Activated naive CD8-positive, alpha-beta T cell treated with anti-CD3 and anti-CD28 coated beads, Interleukin-2, amount 10 ng/mL, durations not matched to agents 7 days and 5 days (primary cell): ENCODE measurements at regions not wholly inside any gene's neighbourhood (a gene's known extent, or its start where the extent isn't known, plus 50 kb on each side); places are given as distances from the start of the nearest gene placed in this dataset.
"Not testable (repeated sequence)": the region's sequence is repeated elsewhere in the genome, so short reads cannot be mapped to it uniquely, and the experiment has no call there.

ENCODE experiments used
- ATAC-seq: fragments of 150-1000 bp; cut with Tn5 transposase; one replicate; pipeline ENCODE4 v1.10.0; 2021; ENCODE audit warnings: low read depth, moderate library complexity
- POLR2A ChIA-PET: fragments of 350-600 bp; sonication (Branson Sonifier 250); formaldehyde crosslinking; loops from one replicate; lab custom pipeline; 2021; ENCODE audit warnings: antibody characterized with exemption; lab: Charles Lee
- DNase-seq: peaks from one replicate; pipeline ENCODE4 v3.0.0; 2021
- H3K27ac Mint-ChIP-seq: one replicate; pipeline ENCODE4 v1.8.0; 2022; ENCODE audit warnings: mild to moderate bottlenecking, mixed read lengths
- H3K27me3 Mint-ChIP-seq: one replicate; pipeline ENCODE4 v1.8.0; 2022; ENCODE audit warnings: mild to moderate bottlenecking, moderate library complexity, mixed read lengths
- H3K36me3 Mint-ChIP-seq: one replicate; pipeline ENCODE4 v1.8.0; 2021; ENCODE audit warnings: mild to moderate bottlenecking, mixed read lengths
- H3K4me1 Mint-ChIP-seq: one replicate; pipeline ENCODE4 v1.8.0; 2021; ENCODE audit warnings: mixed read lengths
- H3K4me3 Mint-ChIP-seq: one replicate; pipeline ENCODE4 v1.8.0; 2022; ENCODE audit warnings: mild to moderate bottlenecking, moderate library complexity, mixed read lengths
- H3K9me3 Mint-ChIP-seq: one replicate; pipeline ENCODE4 v1.8.0; 2021; ENCODE audit warnings: mixed read lengths

DNA sequence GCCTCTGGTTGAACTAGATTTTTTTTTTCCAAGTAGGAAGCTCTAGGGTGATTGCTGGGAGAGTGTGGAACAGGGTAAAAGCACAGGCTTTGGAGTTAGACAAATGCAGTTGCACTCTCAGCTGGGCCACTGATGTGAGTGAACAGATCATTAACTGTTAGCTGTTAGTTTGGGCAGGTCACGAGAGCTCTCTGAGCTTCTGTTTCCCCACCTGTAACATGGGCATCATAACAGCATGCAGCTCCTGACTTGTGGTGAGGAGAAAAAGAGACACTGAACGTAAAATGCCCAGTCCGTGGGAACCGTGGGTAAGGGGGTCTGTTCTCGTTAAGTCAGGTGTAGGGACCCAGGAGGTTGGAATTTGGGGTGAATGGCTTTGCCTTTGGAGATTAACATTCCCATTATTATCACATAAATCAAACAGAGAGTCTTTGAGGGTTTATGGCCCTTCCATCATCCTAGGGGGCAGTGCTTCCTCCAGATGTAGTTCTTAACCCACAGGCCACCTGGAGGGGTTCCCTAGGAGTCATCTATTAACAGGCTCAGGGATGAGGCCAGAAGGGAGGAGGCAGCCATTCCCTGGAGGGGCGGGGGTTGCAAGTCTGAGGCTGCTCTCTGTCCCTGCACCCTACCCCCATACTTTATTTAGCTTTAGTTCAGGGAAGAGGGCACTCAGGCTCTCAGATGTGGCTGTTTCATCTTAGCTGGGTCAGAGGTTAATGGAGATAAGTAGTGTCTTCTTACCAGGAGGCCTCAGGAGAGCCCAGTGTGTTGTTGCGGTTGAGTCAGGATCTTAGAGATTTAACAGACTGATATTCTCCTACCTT lies 135.2 kb downstream of the DACT1 start:
- ATAC-seq (no peak), DNase-seq (no peak)
- H3K36me3 Mint-ChIP-seq: no peaks in the 10 kb centered on the region
- H3K27ac Mint-ChIP-seq: no peak overlapping the region
- H3K27me3 Mint-ChIP-seq: no peaks in the 10 kb centered on the region
- no peaks in the 10 kb centered on the region for H3K9me3 Mint-ChIP-seq
- H3K4me1 Mint-ChIP-seq: no peaks in the 10 kb centered on the region
- H3K4me3 Mint-ChIP-seq: no peak overlapping the region
- POLR2A ChIA-PET: no interaction called here

DNA sequence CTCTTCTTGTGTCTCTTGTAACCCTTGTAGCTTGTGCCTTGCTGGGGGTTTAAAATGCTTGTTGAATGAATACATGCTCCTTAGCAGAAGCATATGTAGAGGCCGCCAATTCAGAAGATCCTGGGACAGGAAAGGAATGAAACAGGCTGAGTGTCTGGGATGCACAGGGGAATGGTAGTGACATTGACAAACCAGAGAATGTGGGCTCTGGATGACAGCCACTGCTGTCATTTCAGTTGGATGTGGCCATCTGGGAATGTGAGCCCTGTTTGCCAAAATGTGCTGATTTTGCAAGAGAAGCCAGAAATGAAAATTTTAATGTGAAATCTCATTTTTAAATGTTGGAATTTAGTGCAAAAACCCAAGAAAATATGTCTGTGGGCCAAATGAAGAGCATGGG lies 136.8 kb downstream of the DACT1 start:
- Mint-ChIP-seq H3K4me3 (no peak overlapping the region), H3K9me3 (no peaks in the 10 kb centered on the region), H3K27me3 (no peaks in the 10 kb centered on the region), H3K36me3 (no peaks in the 10 kb centered on the region), H3K4me1 (no peaks in the 10 kb centered on the region), H3K27ac (no peak overlapping the region)
- ATAC-seq (no peak), DNase-seq (no peak)
- POLR2A ChIA-PET: no interaction called here

DNA sequence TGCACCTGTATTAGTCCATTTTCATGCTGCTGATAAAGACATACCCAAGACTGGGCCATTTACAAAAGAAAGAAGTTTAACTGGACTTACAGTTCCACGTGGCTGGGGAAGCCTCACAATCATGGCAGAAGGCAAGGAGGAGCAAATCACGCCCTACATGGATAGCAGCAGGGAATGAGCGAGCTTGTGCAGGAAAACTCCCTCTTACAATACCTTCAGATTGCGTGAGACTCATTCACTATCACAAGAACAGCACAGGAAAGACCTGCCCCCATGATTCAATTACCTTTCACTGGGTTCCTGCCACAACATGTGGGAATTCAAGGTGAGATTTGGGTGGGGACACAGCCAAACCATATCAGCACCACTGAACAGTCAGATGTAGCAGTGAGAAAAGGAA lies 137.4 kb downstream of the DACT1 start:
- H3K36me3 Mint-ChIP-seq, H3K4me3 Mint-ChIP-seq, DNase-seq, ATAC-seq, POLR2A ChIA-PET, H3K4me1 Mint-ChIP-seq, H3K27ac Mint-ChIP-seq, H3K9me3 Mint-ChIP-seq, H3K27me3 Mint-ChIP-seq: not testable (repeated sequence)

DNA sequence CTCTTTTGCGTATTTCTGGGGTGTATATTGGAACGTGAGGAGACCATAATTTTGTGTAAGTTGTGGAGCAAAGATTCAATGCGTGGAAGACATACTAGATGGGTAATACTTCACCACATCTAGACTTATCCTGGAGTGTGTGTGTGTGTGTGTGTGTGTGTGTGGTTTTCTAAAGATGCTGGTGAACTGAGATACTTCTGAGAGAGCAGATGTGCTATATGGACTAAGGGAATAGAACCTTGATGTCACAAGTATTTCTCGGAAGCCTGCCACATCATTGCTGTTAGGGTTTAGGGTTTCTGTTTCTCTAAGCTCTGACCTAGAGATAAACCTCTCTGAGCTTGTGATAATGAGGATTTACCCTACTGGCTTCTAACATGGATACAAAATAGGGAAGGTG lies 138.8 kb downstream of the DACT1 start:
- ATAC-seq: no peak
- POLR2A ChIA-PET: no interaction called here
- peaks cover 2% of the 10 kb centered on the region for H3K27me3 Mint-ChIP-seq

DNA sequence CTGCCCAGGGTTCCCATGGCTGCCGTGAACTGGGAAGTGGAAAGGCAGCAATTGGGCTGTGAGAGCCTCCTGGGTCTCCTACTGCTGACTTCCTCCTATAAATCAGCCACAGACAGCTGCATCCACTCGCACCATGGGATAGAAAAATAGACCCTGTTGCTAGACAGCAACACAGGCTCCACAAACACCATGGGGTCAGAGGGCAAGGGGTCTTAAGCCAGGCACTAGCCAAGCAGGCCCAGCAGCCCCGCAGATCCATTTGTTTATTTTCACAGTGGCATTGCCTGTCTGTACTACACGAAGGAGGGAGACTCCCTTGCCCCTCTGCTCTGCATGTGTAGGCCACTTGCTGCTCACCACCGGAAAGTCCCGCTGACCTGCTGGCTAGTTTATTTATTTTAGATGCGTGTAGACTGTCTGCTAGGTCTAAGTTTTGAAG lies 139.8 kb downstream of the DACT1 start:
- Mint-ChIP-seq H3K27ac (no peak overlapping the region), H3K4me1 (no peaks in the 10 kb centered on the region), H3K36me3 (no peaks in the 10 kb centered on the region), H3K9me3 (no peaks in the 10 kb centered on the region), H3K4me3 (no peak overlapping the region), H3K27me3 (peaks cover 2% of the 10 kb centered on the region)
- POLR2A ChIA-PET: no interaction called here
- ATAC-seq: no peak
- no peak for DNase-seq

More for the DNA sequence above, 138.8 kb downstream of the DACT1 start:
- H3K4me1 Mint-ChIP-seq: no peaks in the 10 kb centered on the region
- DNase-seq: no peak
- H3K9me3 Mint-ChIP-seq: no peaks in the 10 kb centered on the region
- no peak overlapping the region for H3K4me3 Mint-ChIP-seq
- no peaks in the 10 kb centered on the region for H3K36me3 Mint-ChIP-seq
- no peak overlapping the region for H3K27ac Mint-ChIP-seq

DNA sequence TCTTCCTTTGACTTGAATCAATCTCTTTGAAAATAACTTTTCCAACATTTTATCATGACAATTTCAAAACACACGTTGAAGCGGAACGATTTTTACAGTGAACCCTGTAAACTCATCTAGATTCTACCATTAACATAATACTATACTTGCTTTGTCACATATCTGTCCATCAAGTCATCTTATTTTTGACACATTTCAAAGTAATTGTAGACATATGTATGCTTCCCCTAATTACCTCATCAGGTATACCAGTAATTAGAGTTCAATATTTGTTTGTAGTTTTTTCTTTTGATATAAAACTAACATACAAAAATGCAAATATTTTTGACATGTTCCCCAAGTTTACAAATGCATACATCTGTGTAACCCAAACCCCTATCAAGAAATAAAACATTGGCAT lies 140.4 kb downstream of the DACT1 start:
- Mint-ChIP-seq H3K27ac (no peak overlapping the region), H3K27me3 (peaks cover 2% of the 10 kb centered on the region), H3K4me1 (no peaks in the 10 kb centered on the region), H3K9me3 (no peaks in the 10 kb centered on the region), H3K4me3 (no peak overlapping the region), H3K36me3 (no peaks in the 10 kb centered on the region)
- ATAC-seq (no peak), DNase-seq (no peak)
- POLR2A ChIA-PET: no interaction called here

DNA sequence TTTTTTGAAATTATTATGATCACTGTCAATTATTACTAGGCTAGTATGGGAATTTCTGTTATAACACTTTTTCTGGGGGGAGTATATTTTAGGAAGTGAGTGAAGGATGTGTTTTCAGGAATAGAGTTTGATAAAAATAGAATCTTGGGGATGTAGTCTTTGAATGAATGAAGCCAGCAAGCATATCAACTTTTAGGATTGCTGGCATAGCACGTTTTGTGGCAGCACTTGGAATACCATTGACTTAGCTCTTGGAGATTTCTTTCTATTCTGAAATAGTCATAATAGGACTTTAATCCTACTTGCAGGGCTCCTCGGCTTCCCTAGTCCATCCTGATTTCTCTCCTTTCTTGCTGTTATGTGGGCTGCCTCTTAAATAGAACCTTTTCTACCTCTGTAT lies 141.6 kb downstream of the DACT1 start:
- no peak for ATAC-seq
- POLR2A ChIA-PET: no interaction called here

DNA sequence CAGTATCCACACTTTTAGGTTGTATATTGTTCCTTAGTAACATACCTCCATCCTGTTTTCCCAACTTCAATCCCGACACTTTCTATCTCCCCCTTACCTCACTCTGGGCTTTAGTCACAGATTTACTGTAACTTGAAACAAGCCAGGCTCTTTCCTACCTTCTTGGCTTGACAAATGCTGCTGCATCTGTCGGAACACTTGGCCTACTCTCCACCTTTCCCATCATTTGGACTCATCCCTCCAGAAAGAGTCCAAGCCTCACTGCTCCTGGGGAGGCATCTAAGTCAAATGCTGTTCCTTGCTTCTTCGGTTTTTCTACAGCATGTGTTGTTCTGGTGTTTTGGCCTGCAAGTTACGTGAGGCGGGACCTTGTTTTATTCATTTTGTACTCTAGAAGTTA lies 142.4 kb downstream of the DACT1 start:
- Mint-ChIP-seq H3K27me3 (peaks cover 2% of the 10 kb centered on the region), H3K4me1 (no peaks in the 10 kb centered on the region), H3K9me3 (no peaks in the 10 kb centered on the region), H3K27ac (no peak overlapping the region), H3K4me3 (no peak overlapping the region), H3K36me3 (no peaks in the 10 kb centered on the region)
- ATAC-seq (no peak), DNase-seq (no peak)
- POLR2A ChIA-PET: no interaction called here

More for the DNA sequence above, 141.6 kb downstream of the DACT1 start:
- Mint-ChIP-seq H3K4me3 (no peak overlapping the region), H3K4me1 (no peaks in the 10 kb centered on the region), H3K9me3 (no peaks in the 10 kb centered on the region), H3K27me3 (peaks cover 2% of the 10 kb centered on the region), H3K36me3 (no peaks in the 10 kb centered on the region), H3K27ac (no peak overlapping the region)
- no peak for DNase-seq

DNA sequence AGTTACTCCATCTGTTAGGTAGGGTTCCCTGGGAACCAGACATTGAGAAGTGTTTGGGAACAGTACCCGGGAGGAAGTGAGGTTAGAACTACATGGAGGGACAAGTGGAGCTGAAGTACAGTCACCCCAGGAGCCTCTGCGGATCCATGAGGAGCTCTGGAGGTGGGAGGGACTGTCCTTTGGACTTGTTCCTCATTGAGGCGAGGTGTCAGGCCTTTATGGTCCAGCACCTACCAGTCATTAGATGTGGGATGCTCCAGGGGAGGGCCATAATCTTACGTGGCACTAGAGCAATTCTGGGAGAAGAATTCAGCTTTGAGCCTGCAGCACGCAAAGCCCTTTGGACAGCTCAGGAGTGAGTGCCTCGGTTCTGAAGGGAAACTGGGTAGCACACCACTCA lies 142.8 kb downstream of the DACT1 start:
- no peak overlapping the region for H3K27ac Mint-ChIP-seq
- DNase-seq (no peak), ATAC-seq (no peak)
- H3K9me3 Mint-ChIP-seq: no peaks in the 10 kb centered on the region
- H3K36me3 Mint-ChIP-seq: no peaks in the 10 kb centered on the region
- peaks cover 2% of the 10 kb centered on the region for H3K27me3 Mint-ChIP-seq
- no peak overlapping the region for H3K4me3 Mint-ChIP-seq
- no peaks in the 10 kb centered on the region for H3K4me1 Mint-ChIP-seq
- POLR2A ChIA-PET: no interaction called here

DNA sequence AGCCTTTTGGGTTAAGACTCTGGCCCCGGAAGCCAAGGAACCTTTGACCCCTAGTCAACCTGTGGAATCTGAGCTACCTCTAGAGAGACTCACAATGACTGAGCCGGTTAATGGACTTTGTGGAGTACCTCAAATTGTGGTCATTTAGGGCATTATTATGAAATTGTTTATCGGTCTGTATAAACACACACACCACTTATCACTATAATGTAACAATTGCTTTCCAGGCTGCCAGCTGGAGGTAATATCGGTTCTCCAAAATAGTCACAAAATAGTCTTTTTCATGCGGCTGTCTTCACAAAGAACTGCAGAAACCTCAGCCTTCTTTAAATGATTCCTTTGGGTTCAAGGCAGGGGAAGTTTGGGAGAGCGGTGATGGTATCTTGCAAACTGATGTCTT lies 144.2 kb downstream of the DACT1 start:
- H3K27me3 Mint-ChIP-seq: peaks cover 2% of the 10 kb centered on the region
- POLR2A ChIA-PET: no interaction called here
- no peaks in the 10 kb centered on the region for H3K9me3 Mint-ChIP-seq
- H3K4me3 Mint-ChIP-seq: no peak overlapping the region
- DNase-seq (no peak), ATAC-seq (no peak)
- no peaks in the 10 kb centered on the region for H3K36me3 Mint-ChIP-seq
- H3K27ac Mint-ChIP-seq: no peak overlapping the region
- H3K4me1 Mint-ChIP-seq: no peaks in the 10 kb centered on the region

DNA sequence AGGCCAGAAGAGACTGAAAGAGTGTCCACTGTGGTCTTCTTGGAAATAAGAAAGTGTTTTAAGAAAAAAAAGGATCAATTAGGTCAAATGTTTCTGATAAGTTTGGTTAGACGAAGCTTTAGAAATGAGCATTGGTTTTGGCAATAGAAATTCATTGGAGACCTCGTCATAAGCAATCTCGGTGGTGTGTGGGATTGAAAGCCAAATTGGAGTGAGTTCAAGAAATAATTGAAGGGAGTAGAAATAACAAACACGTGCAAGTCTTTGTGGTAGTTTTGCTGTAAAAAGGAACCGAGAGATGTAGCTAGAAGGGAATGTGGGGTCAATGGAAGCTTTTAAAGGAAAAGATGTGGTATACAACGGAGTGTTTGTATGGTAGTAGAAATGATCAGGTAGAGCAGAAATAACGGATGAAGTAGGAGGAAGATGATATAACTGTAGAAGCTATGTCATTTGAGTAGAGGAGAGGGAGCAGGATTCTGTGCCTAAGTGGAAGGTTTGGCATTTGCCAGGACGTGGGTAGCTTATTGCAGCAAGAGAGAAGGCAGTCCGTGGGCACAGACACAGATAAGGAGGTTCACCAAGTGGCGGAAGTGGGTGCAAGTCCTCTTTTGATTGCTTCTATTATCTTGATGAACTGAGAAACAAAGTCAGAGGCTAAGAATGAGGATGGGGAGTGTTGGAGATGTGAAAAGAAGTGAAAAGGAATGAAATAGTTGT lies 146.2 kb downstream of the DACT1 start:
- Mint-ChIP-seq H3K4me1 (no peaks in the 10 kb centered on the region), H3K36me3 (no peaks in the 10 kb centered on the region), H3K9me3 (no peaks in the 10 kb centered on the region), H3K27me3 (peaks cover 2% of the 10 kb centered on the region), H3K4me3 (no peak overlapping the region), H3K27ac (no peak overlapping the region)
- ATAC-seq (no peak), DNase-seq (no peak)
- POLR2A ChIA-PET: no interaction called here

DNA sequence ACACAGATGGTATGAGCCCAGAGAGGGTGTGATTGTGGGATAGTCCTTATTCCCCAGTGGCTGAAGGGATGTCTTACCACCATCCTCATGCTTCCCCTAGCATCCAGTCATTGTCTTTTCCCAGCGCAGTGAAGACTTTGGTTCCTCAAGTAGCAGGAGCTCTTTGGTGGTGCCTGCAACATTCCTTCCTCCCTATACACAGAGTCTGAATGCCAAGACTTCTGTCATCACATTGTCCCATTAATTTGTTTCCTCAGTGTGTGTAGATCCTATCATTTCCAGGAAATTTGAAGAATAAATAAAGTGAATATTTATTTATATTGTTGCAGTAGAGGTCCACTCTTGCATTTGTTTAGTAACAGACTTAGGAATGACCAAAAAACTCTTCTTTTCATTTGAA lies 147.2 kb downstream of the DACT1 start:
- H3K27me3 Mint-ChIP-seq: peaks cover 5% of the 10 kb centered on the region
- H3K27ac Mint-ChIP-seq: no peak overlapping the region
- no peaks in the 10 kb centered on the region for H3K4me1 Mint-ChIP-seq
- H3K36me3 Mint-ChIP-seq: no peaks in the 10 kb centered on the region
- DNase-seq (no peak), ATAC-seq (no peak)
- no peak overlapping the region for H3K4me3 Mint-ChIP-seq
- no peaks in the 10 kb centered on the region for H3K9me3 Mint-ChIP-seq
- POLR2A ChIA-PET: no interaction called here

DNA sequence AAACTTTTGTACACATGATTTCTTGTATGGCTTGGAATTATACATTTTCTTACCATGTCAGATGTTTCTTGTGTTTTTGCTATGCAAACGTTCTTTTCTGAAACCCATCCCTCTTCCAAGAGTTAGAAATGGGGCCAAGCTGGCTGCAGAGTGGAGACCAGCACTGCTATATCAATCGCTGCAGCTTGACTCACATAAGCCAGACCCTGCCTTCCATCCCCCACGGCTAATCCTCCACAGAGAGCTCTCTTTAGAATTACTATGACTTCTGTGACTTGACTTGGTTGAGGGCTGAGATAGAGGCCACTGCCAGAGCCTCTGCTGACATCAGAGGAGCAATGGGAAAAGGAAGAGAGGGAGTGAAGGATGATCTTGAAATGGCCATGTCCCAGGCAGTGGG lies 147.9 kb downstream of the DACT1 start:
- H3K27ac Mint-ChIP-seq: no peak overlapping the region
- no peaks in the 10 kb centered on the region for H3K36me3 Mint-ChIP-seq
- ATAC-seq (no peak), DNase-seq (no peak)
- H3K9me3 Mint-ChIP-seq: no peaks in the 10 kb centered on the region
- H3K4me1 Mint-ChIP-seq: no peaks in the 10 kb centered on the region
- peaks cover 6% of the 10 kb centered on the region for H3K27me3 Mint-ChIP-seq
- H3K4me3 Mint-ChIP-seq: no peak overlapping the region
- POLR2A ChIA-PET: no interaction called here

DNA sequence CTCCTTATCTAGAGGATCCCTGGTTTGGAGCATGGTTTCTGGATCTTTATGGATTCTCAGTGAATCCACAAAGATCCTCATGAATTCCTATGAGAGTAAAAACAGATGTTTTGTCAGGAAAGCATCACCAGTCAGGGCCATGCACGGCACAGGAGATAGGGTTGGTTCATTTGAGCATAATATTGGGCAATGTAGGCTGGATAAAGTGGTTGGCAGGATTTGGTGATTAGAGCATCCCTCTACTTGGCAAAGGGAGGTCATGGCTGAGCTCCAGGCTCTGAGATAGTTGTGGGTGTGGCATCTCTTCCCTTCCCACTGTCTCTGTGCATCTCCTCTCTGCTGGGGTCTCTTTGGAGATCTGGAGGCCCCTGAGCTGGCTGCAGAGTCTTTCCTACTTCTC lies 149.8 kb downstream of the DACT1 start:
- no peaks in the 10 kb centered on the region for H3K36me3 Mint-ChIP-seq
- POLR2A ChIA-PET: no interaction called here
- H3K9me3 Mint-ChIP-seq: no peaks in the 10 kb centered on the region
- H3K4me3 Mint-ChIP-seq: no peak overlapping the region
- H3K27me3 Mint-ChIP-seq: peaks cover 6% of the 10 kb centered on the region
- no peak for ATAC-seq
- H3K4me1 Mint-ChIP-seq: no peaks in the 10 kb centered on the region
- no peak for DNase-seq
- no peak overlapping the region for H3K27ac Mint-ChIP-seq
